Vagina (tissue), 2 donors: ENCODE measurements at regions not wholly inside any gene's neighbourhood (a gene's known extent, or its start where the extent isn't known, plus 50 kb on each side); places are given as distances from the start of the nearest gene placed in this dataset.

Experiments
- CTCF ChIP-seq, 3 experiments: fragments of 450-650 bp in 2 of 3; fragments of 200-600 bp in 1 of 3; sonication (generic) in 1 of 3; IDR thresholded peaks; one replicate each; pipeline ENCODE4 v1.5.1; 2017 to 2019; ENCODE audit warnings: antibody characterized with exemption in 3 of 3, mild to moderate bottlenecking in 2 of 3, moderate library complexity in 2 of 3
- POLR2A ChIP-seq, 2 donors: fragments of 450-650 bp; IDR thresholded peaks; one replicate each; pipeline ENCODE4 v1.6.1; 2017; ENCODE audit warnings: antibody characterized with exemption in 2 of 2, mild to moderate bottlenecking in 2 of 2, moderate library complexity in 2 of 2
- POLR2AphosphoS5 ChIP-seq, 2 donors: sonication (generic); formaldehyde crosslinking; IDR thresholded peaks; one replicate each; pipeline ENCODE4 v1.9.0; 2017; ENCODE audit warnings: antibody characterized with exemption in 2 of 2, mild to moderate bottlenecking in 2 of 2, low read depth in 1 of 2; ENCODE audit not compliant: insufficient read depth in 1 of 2

GRCh38 chr22:48256041-48256739, 1493.7 kb downstream of the TBC1D22A start:
- TF ChIP-seq POLR2AphosphoS5 (IDR thresholded peaks at IDR 0.05; ENCODE audit: insufficient read depth in 1 of 2, low read depth in 1 of 2): no peak
- no peak for TF ChIP-seq CTCF (IDR thresholded peaks at IDR 0.05)
- no peak for TF ChIP-seq POLR2A (IDR thresholded peaks at IDR 0.05)
